ENCODE measurements at regions not wholly inside any gene's neighbourhood (a gene's known extent, or its start where the extent isn't known, plus 50 kb on each side); places are given as distances from the start of the nearest gene placed in this dataset.

- no peak overlapping the region for H3K4me2 ChIP-seq (ENCODE audit: low read depth, low read length, poor library complexity, severe bottlenecking)
- H3F3A ChIP-seq (ENCODE audit: insufficient read depth), result no peaks in the 10 kb centered on the region
- H3K9ac ChIP-seq (ENCODE audit: low read length), result no peak overlapping the region
- TF ChIP-seq EZH2phosphoT487 (conservative IDR thresholded peaks at IDR 0.05; ENCODE audit: low read length) (no peak), CTCF (IDR thresholded peaks at IDR 0.05; ENCODE audit: insufficient read depth, low read length, poor library complexity, severe bottlenecking) (no peak)
- no peaks in the 10 kb centered on the region for H3K27me3 ChIP-seq (ENCODE audit: low read length)
- H4K20me1 ChIP-seq (ENCODE audit: low read depth, low read length), result no peaks in the 10 kb centered on the region
- 0 out of 2 replicates have a peak, but pooled peaks cover 3% of the 10 kb centered on the region for H3K36me3 ChIP-seq (ENCODE audit: low read length)
- H3K9me2 ChIP-seq (replicated peaks; ENCODE audit: insufficient read depth, low read length), result no peaks in the 10 kb centered on the region
- peaks cover 7% of the 10 kb centered on the region; the same call in 1 of the 2 replicates for H3K9me3 ChIP-seq (ENCODE audit: insufficient read depth, low read length)
- H2AFZ ChIP-seq (ENCODE audit: low read depth, low read length, severe bottlenecking), result no peak overlapping the region
- H3K27ac ChIP-seq (ENCODE audit: low read depth, low read length), result no peak overlapping the region
- no peaks in the 10 kb centered on the region for H3K79me2 ChIP-seq (ENCODE audit: insufficient read depth, low read length)
- no peak overlapping the region for H3K4me3 ChIP-seq (ENCODE audit: insufficient read depth, low read length, poor library complexity, severe bottlenecking)
Measured at GRCh38 chr10:8171008-8171407, 116.5 kb downstream of the GATA3 start.

GRCh38 chr10:8172604-8173003, 118.1 kb downstream of the GATA3 start:
- Histone ChIP-seq H3K79me2 (ENCODE audit: insufficient read depth, low read length) (no peaks in the 10 kb centered on the region), H3K27ac (ENCODE audit: low read depth, low read length) (no peak overlapping the region), H3K4me3 (ENCODE audit: insufficient read depth, low read length, poor library complexity, severe bottlenecking) (no peak overlapping the region), H4K20me1 (ENCODE audit: low read depth, low read length) (no peaks in the 10 kb centered on the region), H3K9ac (ENCODE audit: low read length) (no peak overlapping the region), H3K27me3 (ENCODE audit: low read length) (no peaks in the 10 kb centered on the region), H3K9me3 (ENCODE audit: insufficient read depth, low read length) (peaks cover 7% of the 10 kb centered on the region; the same call in 1 of the 2 replicates), H3F3A (ENCODE audit: insufficient read depth) (no peaks in the 10 kb centered on the region), H3K36me3 (ENCODE audit: low read length) (0 out of 2 replicates have a peak, but pooled peaks cover 3% of the 10 kb centered on the region), H3K9me2 (replicated peaks; ENCODE audit: insufficient read depth, low read length) (no peaks in the 10 kb centered on the region), H2AFZ (ENCODE audit: low read depth, low read length, severe bottlenecking) (no peak overlapping the region), H3K4me2 (ENCODE audit: low read depth, low read length, poor library complexity, severe bottlenecking) (no peak overlapping the region)
- TF ChIP-seq EZH2phosphoT487 (conservative IDR thresholded peaks at IDR 0.05; ENCODE audit: low read length) (no peak), CTCF (IDR thresholded peaks at IDR 0.05; ENCODE audit: insufficient read depth, low read length, poor library complexity, severe bottlenecking) (no peak)

GRCh38 chr10:8173243-8173865, 118.9 kb downstream of the GATA3 start:
- H3K9me2 ChIP-seq (replicated peaks; ENCODE audit: insufficient read depth, low read length), result no peaks in the 10 kb centered on the region
- H2AFZ ChIP-seq (ENCODE audit: low read depth, low read length, severe bottlenecking), result no peak overlapping the region
- no peaks in the 10 kb centered on the region for H3K36me3 ChIP-seq (ENCODE audit: low read length)
- no peaks in the 10 kb centered on the region for H3F3A ChIP-seq (ENCODE audit: insufficient read depth)
- H3K4me3 ChIP-seq (ENCODE audit: insufficient read depth, low read length, poor library complexity, severe bottlenecking), result no peak overlapping the region
- no peaks in the 10 kb centered on the region for H3K79me2 ChIP-seq (ENCODE audit: insufficient read depth, low read length)
- no peaks in the 10 kb centered on the region for H4K20me1 ChIP-seq (ENCODE audit: low read depth, low read length)
- peaks cover 5% of the 10 kb centered on the region; the same call in 1 of the 2 replicates for H3K9me3 ChIP-seq (ENCODE audit: insufficient read depth, low read length)
- no peak for TF ChIP-seq EZH2phosphoT487 (conservative IDR thresholded peaks at IDR 0.05; ENCODE audit: low read length)
- TF ChIP-seq CTCF (IDR thresholded peaks at IDR 0.05; ENCODE audit: insufficient read depth, low read length, poor library complexity, severe bottlenecking), result no peak
- H3K27me3 ChIP-seq (ENCODE audit: low read length), result no peaks in the 10 kb centered on the region
- H3K9ac ChIP-seq (ENCODE audit: low read length), result no peak overlapping the region
- H3K4me2 ChIP-seq (ENCODE audit: low read depth, low read length, poor library complexity, severe bottlenecking), result no peak overlapping the region
- no peak overlapping the region for H3K27ac ChIP-seq (ENCODE audit: low read depth, low read length)
